Hematopoietic multipotent progenitor cell (in vitro differentiated cells): ENCODE measurements at regions not wholly inside any gene's neighbourhood (a gene's known extent, or its start where the extent isn't known, plus 50 kb on each side); places are given as distances from the start of the nearest gene placed in this dataset.
"Not testable (repeated sequence)": the region's sequence is repeated elsewhere in the genome, so short reads cannot be mapped to it uniquely, and the experiment has no call there.

Source experiments
- DNase-seq, 3 donors: peaks; one replicate each; pipeline ENCODE4 v3.0.0-alpha.2; 2011 to 2015; ENCODE audit warnings: low read depth in 2 of 3, low spot score in 2 of 3

DNA sequence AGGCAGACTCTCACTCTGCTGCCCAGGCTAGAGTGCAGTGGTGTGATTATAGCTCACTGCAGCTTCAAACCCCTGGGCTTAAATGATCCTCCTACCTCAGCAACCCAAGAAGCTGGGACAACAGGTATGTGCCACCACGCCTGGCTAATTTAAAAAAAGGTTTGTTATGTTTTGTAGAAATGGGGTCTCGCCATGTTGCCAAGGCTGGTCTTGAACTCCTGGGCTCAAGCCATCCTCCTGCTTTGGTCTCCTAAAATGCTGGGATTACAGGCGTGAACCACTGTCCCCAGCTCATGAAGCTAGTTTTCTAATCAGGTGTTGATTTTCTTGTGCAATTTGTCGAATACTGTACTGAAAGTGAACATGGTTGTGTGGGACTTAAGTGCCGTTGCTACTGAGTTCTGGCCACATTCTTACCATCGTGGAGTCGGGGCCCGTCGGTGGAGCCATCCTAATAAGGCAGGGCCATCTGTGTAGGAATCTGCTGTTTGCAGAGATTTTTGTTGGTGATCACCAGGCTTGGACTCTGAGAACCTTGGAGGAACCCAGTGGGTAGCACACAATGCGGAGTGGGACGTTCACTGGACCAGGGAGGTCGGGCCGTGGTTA lies 193.2 kb downstream of the GOLGA6L6 start:
- no peak for DNase-seq

DNA sequence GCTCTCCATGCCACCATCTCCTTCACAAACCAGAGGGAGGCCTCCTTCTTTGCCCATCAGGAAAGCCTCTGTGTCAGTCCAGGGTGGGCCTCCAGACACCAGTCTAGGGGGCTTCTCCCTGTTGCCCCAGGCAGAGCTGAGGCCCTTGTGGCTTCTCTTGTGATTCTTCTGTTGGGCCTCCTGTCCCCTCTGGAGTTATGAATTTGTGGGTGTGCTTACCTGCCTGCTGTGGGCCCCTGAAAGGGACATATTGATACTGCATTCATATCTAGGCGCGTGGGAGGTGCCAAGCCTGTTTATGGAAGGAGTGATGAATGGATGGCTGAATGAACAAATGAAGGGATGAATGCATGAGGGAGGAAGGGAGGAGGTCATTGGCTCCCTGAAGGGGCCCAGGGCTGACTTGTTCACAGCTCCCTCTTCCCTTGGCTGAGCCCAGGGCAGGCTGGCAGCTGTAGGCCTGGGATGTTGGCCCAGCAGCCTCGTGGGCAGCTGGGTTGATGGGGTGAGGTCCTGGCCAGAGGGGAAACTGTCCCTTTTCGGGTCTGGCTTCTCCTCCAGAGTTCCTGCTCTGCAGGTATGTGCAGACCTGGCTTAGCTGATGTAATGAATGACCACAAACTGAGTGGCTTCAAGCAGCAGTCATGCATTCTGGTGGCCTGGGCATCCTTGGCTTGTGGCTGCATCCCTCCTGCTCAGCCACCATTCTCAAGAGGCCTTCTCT lies 195.4 kb downstream of the GOLGA6L6 start:
- no peak for DNase-seq

DNA sequence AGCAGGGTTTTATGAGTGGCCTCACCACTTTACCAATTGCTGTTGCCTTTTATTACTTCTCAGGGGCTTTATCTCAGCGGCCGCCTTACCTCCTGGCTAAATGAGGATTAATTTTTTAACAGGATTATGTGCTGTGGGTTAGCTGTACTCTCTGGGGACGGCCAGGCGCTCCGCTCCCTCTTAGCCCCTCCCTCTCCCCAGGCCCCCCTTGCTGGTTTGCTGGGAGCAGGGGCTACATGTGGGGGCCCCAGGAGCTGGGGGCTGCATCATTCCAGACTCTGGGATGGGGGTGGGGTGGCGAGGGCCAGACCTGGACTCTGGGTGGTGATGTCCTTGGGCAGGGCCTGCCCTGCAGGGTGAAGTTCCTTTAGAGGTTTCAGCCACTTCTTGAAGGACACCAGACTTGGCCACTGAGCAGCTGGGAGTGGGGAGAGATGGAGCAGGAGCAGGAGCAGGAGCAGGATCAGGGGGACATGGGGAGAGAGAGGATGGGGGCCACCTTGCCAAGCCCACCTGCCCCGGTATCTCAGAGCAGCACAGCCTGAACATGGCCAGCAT lies 196.1 kb downstream of the GOLGA6L6 start:
- no peak for DNase-seq

DNA sequence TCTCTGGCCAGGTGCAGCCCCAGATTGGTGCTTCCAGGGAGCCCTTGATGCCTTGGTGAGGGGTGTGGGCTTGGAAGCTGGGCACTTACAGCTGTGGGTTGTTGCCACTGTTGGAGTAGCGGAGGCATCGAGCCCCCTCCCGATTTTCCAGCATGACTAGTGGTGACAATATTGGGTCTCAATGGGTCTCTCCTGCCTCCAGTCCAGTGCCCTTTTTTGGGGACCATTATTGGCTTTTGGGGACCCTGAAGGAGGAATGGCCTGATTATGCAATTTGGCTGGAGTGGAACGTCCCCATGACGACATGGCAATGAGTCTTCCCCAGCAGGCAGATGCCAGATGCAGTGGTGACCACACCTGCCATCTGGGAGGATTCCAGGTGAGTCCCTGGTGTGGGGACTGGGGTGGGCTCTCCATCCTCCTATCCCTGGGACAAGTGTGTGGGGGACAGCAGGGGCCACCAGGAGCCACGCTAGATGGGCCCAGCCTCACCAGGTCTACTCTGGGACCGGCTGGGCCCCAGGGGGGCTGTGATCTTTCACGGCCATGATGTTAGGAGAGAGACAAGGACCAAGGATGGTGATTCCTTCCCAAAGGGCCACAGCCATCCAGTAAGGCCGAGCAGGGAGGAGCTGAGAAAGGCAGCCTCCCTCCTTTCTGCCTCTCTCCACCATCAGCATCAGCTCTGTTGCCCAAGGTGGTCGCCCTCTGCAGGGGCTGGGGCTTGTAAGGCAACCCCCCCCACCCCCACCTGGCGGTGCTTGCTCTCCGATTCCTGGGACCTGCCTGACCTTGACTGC lies 196.8 kb downstream of the GOLGA6L6 start:
- DNase-seq: no peak

DNA sequence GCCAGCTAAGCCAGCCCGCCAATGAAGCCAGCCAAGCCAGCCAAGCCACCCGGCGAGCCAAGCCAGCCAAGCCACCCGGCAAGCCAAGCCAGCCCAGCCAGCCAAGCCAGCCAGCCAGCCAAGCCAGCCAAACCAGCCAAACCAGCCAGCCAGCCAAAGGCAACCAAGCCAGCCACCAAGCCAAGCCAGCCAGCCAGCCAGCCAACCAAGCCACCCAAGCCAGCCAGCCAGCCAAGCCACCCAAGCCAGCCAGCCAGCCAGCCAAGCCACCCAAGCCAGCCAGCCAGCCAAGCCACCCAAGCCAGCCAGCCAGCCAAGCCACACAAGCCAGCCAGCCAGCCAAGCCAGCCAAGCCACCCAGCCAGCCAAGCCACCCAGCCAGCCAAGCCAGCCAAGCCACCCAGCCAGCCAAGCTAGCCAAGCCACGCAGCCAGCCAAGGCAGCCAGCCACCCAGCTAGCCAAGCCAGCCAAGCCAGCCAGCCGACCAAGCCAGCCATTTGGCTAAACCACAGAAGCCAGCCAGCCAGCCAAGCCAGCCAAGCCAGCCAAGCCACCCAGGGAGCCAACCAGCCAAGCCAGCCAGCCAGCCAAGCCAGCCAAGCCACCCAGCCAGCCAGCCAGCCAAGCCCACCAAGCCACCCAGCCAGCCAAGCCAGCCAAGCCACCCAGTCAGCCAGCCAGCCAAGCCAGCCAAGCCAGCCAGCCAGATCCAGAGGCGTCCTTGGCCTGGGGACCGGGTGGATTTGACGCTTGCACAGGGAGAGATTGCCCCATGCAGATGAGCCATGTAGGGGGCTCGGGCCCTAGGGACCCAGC lies 198.0 kb downstream of the GOLGA6L6 start:
- not testable (repeated sequence) for DNase-seq

DNA sequence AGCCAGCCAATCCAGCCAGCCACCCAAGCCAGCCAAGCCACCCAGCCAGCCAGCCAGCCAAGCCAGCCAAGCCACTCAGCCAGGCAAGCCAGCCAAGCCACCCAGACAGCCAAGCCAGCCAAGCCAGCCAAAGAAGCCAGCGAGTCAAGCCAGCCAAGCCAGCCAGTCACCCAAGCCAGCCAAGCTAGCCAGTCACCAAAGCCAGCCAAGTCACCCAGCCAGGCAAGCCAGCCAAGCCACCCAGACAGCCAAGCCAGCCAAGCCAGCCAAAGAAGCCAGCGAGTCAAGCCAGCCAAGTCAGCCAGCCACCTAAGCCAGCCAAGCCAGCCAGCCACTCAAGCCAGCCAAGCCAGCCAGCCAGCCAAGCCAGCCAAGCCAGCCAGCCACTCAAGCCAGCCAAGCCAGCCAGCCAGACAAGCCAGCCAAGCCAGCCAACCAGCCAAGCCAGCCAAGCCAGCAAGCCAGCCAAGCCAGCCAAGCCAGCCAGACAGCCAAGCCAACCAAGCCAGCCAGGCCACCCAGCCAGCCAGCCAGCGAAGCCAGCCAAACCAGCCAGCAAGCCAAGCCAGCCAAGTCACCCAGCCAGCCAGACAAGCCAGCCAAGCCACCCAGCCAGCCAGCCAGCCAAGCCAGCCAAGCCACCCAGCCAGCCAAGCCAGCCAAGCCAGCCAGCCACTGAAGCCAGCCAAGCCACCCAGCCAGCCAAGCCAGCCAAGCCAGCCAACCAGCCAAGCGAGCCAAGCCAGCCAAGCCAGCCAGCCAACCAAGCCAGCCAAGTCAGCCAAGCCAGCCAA lies 198.8 kb downstream of the GOLGA6L6 start:
- not testable (repeated sequence) for DNase-seq

DNA sequence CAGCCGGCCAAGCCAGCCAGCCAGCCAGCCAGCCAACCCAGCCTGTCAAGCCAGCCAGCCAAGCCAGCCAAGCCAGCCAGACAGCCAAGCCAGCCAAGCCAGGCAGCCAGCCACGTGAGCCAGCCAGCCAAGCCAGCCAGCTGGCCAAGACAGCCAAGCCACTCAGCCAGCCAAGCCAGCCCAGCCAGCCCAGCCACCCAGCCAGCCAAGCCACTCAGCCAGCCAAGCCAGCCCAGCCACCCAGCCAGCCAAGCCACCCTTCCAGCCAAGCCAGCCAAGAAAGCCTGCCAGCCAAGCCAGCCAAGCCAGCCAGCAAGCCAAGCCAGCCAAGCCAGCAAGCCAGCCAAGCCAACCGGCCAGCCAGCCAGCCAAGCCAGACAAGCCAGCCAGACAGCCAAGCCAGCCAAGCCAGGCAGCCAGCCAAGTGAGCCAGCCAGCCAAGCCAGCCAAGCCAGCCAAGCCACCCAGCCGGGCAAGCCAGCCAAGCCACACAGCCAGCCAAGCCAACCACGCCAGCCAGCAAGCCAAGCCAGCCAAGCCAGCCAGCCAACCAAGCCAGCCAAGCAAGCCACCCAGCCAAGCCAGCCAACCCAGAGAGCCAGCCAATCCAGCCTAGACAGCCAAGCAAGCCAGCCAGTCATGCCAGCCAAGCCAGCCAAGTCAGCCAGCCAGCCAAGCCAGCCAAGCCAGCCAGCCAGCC lies 199.5 kb downstream of the GOLGA6L6 start:
- DNase-seq: no peak

DNA sequence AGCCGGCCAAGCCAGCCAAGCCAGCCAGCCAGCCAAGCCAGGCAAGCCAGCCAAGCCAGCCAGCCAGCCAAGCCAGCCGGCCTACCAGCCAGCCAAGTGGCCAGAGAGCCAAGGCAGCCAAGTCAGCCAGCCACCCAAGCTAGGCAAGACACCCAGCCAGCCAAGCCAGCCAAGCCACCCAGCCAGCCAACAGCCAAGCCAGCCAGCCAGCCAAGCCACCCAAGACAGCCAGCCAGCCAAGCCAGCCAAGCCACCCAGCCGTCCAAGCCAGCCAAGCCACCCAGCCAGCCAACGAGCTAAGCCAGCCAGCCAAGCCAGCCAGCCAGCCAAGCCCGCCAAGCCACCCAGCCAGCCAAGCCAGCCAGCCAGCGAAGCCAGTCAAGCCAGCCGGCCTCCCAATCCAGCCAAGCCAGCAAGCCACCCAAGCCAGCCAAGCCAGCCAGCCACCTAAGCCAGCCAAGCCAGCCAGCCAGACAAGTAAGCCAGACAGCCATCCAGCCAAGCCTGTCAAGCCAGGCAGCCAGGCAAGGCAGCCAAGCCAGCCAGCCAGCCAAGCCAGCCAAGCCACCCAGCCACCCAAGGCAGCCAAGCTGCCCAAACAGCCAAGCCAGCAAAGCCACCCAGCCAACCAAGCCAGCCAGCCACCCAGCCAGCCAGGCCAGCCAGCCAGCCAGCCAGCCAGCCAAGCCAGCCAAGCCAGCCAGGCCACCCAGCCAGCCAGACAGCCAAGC lies 200.5 kb downstream of the GOLGA6L6 start:
- DNase-seq: no peak

DNA sequence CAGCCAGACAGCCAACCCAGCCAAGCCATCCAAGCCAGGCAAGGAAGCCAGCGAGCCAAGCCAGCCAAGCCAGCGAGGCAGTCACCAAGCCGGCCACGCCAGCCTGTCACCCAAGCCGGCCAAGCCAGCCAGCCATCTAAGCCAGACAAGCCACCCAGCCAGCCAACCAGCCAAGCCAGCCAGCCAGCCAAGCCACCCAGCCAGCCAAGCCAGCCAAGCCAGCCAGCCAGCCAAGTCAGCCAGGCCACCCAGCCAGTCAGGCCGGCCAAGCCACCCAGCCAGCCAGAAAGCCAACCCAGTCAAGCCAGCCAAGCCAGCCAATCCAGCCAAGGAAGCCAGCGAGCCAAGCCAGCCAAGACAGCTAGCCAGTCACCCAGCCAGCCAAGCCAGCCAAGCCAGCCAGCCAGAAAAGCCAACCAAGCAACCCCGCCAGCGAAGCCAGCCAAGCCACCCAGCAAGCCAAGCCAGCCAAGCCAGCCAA lies 201.2 kb downstream of the GOLGA6L6 start:
- no peak for DNase-seq

DNA sequence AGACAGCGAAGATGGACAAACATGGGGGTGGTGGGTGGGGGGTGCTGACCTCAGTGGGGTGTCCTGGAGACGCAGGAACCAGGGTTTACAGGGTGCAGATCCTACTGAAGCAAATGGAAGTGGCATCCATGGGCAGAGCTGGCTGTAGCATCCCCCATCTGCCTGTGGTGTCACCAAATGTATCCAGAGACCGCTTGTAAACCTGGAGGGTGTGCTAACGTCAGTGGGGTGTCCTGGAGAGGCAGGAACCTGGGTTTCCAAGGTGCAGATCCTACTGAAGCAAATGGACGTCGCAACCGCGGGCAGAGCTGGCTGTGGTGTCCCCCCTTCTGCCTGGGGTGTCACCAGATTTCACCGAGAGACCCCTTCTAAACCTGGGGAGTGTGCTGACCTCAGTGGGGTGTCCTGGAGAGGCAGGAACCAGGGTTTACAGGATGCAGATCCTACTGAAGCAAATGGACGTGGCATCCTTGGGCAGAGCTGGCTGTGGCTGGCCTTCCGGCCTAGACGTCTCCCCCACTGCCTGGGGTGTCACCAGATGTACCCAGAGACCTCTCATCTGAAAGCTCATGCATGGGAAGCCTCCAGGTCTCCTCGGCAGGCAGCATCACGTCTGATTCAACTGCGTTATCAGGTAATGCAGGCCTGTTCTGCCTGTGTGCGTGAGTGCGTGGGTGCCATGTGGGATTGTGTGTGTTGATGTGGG lies 202.4 kb downstream of the GOLGA6L6 start:
- not testable (repeated sequence) for DNase-seq

DNA sequence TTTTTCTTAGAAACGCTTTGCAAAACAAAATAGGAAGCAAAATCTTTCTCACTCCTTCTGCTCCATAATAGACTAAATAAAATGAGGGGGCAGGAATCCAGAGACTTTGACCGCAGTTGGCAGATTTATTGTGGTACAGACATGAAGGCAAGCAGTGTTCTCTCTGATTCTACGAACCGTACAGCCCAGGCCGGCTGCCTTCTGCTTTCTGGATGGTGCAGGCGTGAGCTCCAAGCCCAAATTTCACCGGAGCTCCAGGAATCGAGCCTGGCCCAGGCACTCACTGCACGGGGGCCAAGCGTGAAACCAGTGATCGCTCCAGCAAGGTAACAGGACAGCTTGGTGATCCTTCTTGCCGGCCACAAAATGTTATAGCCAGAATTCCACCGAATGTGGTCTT lies 202.9 kb downstream of the GOLGA6L6 start:
- not testable (repeated sequence) for DNase-seq

DNA sequence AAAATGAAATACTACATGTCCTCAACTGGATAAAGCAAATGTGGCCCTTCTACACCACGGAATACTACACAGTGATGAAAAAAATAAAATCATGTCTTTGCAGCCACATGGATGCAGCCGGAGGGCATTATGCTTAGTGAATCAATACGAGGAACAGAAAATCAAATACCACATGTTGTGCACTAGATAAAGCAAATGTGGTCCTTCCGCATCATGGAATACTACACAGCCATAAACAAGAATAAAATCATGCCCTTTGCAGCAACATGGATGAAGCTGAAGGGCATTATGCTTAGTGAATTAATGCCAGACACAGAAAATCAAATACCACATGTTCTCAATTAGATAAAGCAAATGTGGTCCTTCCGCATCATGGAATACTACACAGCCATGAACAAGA lies 204.4 kb downstream of the GOLGA6L6 start:
- not testable (repeated sequence) for DNase-seq

DNA sequence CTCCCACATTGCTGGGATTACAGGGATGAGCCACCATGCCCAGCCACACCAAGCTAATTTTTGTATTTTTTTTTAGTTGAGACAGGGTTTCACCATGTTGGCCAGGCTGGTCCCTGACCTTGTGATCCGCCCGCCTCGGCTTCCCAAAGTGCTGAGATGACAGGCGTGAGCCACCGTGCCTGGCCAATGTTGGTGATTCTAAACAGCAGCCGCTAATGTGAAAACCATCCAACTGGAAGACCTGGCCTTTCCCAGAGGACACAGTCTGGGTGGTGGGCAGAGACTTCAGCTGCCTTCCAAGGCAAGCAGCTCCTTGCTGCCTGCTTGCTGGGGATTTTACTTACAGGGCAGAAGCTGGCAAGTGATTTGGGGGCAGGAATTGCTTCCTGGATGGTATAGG lies 207.1 kb downstream of the GOLGA6L6 start:
- not testable (repeated sequence) for DNase-seq

DNA sequence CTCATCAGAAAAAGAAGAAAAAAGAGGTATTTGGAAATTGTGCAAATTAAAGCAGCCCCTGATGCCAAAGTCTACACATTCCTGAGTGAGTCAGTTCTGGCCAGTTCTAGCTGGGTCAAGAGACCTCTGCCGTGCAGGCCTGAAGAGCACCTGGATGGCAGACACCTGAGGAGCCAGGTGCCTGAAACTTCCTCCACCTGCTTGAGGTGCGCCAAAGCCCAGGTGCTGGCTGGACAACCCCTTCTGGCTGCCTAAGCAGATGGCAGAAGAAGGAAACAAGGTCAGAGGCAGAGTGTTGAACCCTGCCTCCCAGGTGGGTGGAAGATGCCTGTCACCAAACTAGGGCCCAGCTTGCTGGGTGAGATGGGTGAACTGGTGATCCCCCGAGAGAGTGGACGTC lies 215.8 kb downstream of the GOLGA6L6 start:
- DNase-seq: not testable (repeated sequence)

DNA sequence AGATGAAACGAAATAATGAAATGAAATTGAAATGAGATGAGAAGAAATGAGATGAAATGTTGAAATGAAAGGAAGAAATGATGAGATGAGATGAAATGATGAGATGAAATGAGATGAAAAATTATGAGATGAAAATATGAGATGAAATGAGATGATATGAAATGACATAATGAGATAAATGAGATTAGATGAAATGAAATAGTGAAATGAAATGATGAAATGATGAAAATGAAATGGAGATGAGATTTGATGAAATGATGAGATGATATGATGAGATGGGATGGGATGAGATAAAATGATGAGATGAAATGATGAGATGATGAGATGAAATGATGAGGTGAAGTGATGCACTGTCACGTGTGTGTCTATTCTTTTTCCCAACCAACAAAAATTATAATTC lies 224.5 kb downstream of the GOLGA6L6 start:
- not testable (repeated sequence) for DNase-seq

DNA sequence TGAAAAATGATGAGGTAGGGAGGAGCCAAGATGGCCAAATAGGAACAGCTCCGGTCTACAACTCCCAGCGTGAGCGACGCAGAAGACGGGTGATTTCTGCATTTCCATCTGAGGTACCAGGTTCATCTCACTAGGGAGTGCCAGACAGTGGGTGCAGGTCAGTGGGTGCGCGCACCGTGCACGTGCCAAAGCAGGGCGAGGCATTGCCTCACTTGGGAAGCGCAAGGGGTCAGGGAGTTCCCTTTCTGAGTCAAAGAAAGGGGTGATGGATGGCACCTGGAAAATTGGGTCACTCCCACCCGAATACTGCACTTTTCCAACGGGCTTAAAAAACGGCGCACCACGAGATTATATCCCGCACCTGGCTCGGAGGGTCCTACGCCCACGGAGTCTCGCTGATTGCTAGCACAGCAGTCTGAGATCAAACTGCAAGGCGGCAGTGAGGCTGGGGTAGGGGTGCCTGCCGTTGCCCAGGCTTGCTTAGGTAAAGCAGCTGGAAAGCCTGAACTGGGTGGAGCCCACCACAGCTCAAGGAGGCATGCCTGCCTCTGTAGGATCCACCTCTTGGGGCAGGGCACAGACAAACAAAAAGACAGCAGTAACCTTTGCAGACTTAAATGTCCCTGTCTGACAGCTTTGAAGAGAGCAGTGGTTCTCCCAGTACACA lies 230.5 kb downstream of the GOLGA6L6 start:
- not testable (repeated sequence) for DNase-seq

DNA sequence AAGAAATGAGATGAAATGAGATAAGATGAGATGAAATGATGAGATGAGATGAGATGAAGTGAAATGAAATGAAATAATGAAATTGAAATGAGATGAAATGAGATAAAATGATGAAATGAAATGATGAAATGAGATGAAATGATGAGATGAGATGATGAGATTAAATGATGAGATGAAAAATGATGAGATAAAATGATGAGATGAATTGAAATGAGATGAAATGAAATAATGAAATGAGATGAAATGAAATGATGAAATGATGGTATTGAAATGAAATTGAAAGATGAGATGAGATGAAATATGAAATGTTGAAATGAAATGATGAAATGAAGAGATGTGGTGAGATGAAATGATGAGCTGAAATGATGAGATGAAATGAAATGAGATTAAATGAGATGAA lies 231.0 kb downstream of the GOLGA6L6 start:
- DNase-seq: no peak
